DOHH2 (cell line): ENCODE measurements at regions not wholly inside any gene's neighbourhood (a gene's known extent, or its start where the extent isn't known, plus 50 kb on each side); places are given as distances from the start of the nearest gene placed in this dataset.

ENCODE experiments used
- CTCF ChIP-seq: fragments of 200-600 bp; sonication (generic); IDR thresholded peaks from one replicate; pipeline ENCODE4 v1.5.1; 2014; ENCODE audit warnings: antibody characterized with exemption, mild to moderate bottlenecking, low read depth, low read length; ENCODE audit not compliant: poor library complexity, severe bottlenecking
- EZH2phosphoT487 ChIP-seq: fragments of 200-600 bp; sonication (generic); IDR thresholded peaks from 2 replicates; pipeline ENCODE4 v1.6.1; 2017; ENCODE audit warnings: borderline replicate concordance, mild to moderate bottlenecking, antibody characterized with exemption, low read length, moderate library complexity, mixed read lengths

- TF ChIP-seq CTCF (no peak), EZH2phosphoT487 (no peak)
Observed at GRCh38 chr3:178901204-178901603, 170.4 kb downstream of the ZMAT3 start.
